ENCODE measurements at regions not wholly inside any gene's neighbourhood (a gene's known extent, or its start where the extent isn't known, plus 50 kb on each side); places are given as distances from the start of the nearest gene placed in this dataset.

- TF ChIP-seq CTCF (IDR thresholded peaks at IDR 0.05) (no peak), POLR2A (IDR thresholded peaks at IDR 0.05) (no peak)
Measured at GRCh38 chr6:82567621-82568020, 204.0 kb downstream of the TPBG start.
